Anterior cingulate cortex (tissue), 58 donors: ENCODE measurements at regions not wholly inside any gene's neighbourhood (a gene's known extent, or its start where the extent isn't known, plus 50 kb on each side); places are given as distances from the start of the nearest gene placed in this dataset.
A peak's percentile ranks its signal among the peaks of the same experiment; 100 is the strongest.
"Not testable (repeated sequence)": the region's sequence is repeated elsewhere in the genome, so short reads cannot be mapped to it uniquely, and the experiment has no call there.

Experiments used
- DNase-seq, 58 donors: peaks; one replicate each; lab custom pipeline; 2025; lab: John Stamatoyannopoulos, UW

DNA sequence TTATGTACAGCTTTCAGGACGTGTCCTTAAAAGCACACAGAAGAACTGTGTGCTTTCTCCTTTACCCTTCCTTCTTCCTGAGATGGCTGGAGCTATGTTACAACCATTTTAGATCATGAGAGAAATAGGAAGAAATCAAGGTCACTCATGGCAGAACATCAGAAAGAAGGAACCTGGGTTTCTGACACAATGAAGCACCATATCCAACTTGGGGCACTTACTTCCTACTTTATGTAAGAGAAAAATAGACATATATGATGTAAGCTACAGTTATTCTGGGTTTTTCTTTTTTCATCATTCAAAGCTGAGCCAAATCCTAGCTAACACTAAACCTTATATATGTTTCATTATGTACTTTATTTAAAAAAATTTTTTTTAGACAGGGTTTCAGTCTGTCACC is 79.5 kb downstream of the FAM161A start:
- no peak for DNase-seq

DNA sequence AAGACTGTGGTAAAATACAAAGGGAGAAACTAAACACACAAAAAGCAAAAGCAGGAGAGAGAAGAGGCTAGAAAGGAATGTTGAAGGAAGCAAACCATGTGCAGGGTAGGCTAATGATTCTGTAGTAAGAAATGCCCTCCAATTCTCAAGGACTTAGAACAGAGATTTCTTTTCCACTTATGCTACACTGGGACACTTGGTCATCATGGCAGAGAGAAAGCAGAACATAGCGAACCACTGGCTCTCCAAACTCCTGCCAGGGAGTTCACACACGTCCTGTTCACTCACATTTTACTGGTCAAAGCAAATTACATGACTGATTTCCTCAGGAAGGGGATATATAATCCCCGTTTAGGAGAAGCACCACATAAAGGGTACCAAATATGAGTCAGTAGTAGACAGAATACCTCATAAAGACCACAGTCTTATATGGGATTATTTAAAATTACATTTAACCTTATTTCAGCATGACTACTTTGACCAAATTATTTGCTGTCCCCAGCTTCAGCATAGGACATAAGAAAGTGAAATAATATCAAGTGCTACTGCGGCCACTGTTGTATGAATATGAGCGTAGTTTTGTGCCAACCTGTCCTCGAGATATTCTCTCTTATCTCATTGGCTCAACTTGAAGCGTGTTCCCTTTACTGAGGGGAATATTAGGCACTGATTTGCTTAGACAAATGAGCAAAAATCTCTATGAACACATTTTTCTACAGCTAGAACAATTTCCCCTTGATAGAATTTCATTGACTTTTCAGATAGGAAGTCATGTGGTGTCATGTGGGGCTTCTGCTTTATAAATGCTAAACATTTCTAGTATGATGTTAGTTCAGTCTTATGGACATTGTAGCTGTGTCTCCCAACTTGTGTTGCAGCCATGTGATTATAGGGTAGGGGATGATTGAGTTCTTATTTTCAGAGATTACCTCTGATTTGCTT is 81.7 kb downstream of the FAM161A start:
- no peak for DNase-seq

DNA sequence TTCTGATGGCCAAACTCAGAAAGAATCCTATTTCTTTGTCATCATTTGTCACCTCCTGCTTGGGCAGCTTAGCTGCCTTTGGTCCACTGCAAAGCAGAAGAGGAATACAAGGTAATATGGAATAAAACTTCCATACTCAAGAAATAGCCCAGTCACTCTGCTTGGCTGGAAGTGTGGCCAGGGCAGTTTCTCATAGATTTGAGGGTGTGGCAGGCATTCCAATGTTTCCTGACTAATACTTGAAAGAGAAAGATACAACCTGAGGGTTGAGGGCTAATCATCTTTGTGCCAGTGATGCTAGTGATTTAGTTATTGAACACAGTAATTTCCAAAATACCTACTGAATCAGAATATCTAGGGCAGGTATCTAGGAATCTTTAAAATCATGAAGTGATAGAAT is 83.1 kb downstream of the FAM161A start:
- DNase-seq = no peak

DNA sequence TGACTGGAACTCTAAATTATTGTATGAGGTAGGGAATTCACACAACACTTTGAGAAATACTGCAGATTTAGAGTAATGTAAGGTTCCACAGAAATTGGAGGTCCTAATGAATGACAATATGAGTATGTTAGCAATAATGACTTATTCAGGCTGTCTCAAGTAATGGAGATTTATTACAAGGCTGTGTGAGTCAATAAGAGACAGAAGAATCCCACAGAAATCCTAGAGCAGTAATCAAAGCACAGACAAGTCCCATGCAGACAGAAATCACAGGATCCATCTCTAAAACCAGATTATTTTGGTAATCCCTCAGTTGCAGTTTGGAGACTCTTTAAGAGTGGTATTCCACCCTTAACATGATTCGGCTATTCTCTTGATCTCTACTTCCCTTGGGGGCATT is 83.6 kb downstream of the FAM161A start:
- DNase-seq = no peak

DNA sequence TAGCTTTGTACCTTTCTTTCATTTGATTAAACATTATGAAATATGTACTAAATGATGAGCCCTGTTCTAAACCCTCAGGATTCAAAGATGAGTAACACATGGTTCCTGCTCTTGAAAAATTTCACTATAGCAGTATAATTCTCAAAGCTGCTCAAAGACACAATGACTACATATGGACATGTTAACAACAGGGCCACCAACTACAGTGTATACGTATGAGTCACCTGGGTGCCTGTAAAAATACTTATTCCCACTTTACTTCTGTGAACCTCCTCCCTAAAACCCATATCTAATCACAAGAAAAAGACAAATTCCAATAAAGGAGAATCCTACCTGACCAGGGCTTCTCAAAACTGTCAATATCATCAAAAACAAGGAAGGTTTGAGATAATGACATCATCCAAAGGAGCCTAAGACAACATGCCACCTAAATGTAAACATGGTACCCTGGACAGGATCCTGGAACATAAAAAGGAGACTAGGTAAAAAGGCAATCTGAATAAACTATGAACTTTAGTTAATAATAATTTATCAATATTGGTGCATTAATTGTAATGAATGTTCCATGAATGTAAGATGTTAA is 84.7 kb downstream of the FAM161A start:
- no peak for DNase-seq

DNA sequence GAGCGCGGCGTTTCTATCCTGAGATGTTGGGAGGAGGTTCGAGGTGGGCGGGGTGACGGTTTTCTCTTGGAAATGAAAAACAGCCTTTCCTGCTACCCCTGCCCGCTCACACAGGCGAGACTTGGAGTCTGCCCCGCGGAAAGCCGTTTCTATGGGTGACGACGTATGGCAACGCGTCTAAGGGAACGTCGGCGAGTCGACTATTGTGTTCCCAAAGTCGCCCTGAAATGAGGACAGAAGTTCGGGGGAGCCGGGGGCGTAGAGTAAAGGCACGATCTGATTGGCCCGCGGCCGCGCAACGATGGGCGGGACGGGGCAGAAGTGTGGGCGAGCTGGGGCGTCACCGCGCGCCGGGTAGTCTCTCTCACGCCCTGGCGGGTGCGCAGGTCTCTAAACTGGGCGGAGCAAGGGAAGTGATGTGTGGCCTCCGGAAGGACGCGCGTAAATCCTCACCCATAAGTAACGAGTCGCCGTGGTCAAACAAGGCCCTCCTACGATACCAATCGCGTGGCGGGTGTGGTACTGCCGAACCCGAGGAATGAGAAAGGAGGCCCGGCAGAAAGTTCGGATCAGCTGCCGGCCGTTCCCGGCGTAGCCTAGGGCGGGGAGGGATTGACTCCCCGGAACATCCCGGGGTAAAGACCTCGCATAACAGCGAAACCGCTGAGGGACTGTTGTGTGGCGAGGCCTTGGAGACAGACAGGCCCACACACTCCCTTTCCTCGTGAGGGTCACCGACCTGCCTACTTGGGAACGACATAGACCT is 89.6 kb downstream of the FAM161A start:
- peak; percentile 85 to 99 (median 97) for DNase-seq

DNA sequence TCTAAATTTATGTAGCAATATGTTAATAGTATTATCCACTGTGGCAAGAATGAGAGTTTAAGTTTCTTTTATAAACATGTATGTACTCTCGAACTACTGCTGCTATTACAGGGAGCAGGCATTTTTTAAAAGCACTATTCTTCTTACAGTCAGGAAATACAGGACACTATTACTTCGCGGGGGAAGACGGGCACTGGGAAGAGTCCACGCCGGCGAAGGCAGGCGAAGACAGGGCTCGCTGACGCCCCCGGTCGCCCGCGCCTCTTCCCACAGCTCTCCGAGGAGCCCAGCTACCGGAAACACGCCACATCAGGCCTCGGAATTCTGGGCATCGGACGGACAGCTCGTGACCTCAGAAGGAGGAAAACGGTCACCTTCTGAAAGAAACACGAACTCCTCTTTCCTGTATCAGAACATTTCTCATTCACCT is 90.2 kb downstream of the FAM161A start:
- DNase-seq = peak in 52 of 58 donors; percentile 58 to 94 (median 82)

DNA sequence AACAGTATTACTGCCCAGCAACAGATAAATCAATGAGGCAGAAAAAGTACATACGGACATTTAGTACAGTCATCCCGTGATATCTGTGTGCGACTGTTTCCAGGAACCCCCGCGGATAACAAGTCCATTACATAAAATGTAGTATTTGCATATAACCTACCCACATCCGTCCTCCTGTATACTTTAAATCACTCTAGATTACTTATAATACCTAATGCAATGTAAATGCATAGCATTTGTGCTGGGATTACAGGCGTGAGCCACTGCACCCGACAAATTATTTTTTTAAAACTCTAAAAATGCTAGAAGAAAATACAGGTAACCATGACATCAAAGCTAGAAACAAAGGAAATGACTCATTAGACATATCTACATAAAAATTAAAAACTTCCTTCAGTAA is 91.6 kb downstream of the FAM161A start:
- DNase-seq = no peak

DNA sequence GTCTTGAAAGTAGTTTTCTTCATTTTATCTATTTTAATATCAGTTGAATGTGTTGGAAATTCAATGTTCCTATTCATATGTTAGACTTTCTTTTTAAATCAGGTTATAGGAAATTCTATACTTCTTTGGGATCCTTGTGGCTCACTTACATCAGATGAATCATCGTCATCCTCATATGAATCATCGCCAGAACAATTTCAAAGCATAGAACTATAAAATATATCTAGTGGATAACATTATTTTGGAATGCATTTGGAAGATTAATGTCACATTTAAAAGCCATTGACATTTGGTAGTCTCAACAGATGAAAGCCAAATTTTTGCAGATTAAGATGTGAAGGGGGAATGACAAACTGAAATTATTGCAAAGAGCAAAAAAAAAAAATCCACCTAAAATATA is 94.1 kb downstream of the FAM161A start:
- no peak for DNase-seq

DNA sequence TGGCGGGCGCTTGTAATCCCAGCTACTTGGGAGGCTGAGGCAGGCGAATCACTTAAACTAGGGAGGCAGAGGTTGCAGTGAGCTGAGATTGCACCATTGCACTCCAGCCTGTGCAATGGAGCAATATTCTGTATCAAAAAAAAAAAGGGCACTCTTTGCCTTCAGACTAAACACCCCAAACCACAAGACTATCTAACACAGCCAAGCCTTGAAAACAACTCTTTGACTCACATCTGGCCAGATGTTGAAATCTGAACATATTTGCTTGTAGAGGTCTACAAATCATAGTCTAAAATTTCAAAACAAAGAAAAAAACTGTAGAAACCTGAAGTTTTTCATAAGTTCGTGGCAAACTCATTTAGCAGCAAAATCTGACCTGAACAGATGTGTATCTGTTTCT is 94.9 kb downstream of the FAM161A start:
- no peak for DNase-seq

DNA sequence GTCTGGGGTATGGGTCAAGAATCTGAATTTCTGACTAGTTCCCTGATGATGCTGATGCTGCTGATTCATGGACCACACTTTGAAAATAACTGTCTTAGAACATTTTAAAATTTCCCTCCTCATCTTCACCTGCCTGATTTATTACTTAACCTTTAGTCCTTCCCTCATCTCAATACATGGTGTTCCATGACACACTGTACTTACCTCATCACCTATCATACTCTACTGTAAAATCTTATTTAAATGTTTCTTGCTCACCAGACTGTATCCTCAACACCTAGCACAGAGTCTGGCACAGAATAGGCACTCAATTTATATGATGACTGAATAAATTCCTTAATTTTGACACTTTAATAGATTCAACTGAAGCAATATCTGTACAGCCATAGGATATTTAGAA is 95.7 kb downstream of the FAM161A start:
- no peak for DNase-seq

DNA sequence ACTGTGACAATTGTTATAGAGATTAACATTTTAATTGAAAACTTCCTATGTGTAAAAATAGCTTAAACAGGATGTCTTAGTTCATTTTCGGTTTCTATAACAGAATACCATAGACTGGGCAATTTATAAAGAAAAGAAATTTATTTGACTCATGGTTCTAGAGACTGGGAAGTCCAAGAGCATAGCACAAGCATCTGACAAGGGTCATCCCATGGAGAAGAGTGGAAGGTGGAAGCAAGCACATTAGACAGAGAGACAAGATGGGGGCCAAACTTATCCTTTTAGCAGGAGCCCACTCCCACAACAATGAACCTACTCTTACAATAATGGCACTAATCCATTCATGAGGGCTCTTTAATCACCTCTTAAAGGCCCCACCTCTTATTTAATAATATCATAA is 100.3 kb downstream of the FAM161A start:
- no peak for DNase-seq

DNA sequence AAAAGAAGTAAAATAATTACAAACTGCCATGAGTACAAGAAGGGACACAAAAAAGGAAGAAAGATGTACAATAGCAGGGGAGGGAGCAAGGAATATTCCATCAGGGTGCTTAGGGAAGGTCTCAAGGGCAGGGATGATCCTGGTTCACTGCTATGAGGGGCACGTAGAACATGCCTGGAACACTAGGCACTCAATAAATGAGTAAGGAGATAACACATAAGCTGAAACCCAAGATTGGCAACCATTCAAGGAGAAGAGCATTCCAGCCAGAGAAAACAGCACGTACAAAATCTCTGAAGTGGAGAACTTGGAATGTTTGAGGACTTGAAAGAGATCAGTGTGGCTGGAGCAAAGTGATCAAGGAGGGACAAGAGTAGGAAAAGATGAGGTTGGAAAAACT is 103.2 kb downstream of the FAM161A start:
- no peak for DNase-seq

DNA sequence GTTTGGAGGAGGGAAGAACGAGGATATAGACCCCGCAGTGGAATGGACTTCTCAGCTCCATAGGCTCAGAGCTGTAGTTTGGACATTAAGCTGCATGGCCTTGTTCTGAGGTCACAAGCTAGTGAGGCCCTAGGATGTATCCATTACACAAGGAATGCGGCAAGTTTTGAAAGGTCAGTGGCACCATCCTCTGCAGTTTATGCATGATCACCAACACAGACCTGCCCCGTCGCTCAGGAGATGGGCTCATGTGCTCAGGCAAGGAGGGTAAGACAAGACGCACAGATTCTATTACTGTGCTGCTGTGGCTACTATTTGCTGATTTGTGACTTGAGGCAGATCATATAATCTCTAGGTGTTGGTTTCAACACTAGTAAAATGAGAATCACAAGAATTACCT is 110.9 kb downstream of the FAM161A start:
- DNase-seq = no peak

DNA sequence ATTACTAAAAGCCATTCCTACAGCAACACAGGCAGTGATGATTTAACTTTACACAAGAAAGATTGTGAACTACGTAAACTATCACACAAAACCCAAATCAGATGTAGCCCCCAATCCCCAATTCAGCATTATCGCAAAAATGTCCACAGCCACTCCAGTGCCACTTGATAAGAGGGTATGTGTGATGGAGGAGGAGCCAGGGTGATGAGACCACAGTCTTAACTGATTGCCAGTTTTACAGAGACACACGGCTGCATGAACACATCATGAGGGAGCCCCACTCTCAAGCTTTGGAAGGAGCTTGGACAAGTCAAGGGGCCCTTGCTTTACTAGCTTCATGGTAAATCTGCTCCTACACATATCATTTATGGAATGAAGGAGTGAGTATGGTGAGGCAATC is 116.0 kb downstream of the FAM161A start:
- DNase-seq = no peak

DNA sequence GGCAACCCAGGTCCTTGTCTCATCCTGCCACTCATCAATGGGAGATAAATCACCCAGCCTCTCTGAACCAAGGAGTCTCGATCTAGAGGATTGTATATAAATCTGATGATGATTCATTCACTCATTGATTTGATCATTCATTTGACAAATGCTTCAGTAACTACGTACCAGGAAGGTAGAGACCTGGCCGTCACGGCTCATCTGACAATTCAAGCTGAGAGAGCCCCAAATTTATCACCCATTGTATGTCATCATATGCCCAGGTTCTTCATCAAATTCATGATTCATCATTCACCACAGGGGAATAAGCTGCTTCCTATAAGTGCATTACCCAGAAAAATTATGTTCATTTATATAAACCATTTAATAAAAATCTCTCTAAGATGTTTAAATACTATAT is 116.9 kb downstream of the FAM161A start:
- no peak for DNase-seq

DNA sequence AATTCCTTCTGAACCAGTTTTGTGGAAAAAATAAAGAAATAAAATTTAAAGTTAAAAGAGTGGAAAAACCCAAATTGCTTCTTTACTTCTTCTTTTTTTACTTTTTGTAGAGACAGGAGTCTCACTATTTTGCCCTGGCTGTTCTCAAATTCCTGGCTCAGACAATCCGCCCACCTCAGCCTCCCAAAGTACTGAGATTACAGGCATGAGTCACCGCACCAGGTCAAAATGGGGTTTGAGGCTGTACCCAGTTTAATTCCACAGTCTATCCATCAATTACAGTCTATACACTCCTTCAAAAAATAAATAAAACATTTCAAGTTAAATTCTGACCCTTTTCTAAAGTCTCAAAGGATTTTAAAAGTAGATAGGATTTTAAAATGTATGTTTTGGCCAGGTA is 120.3 kb downstream of the FAM161A start:
- DNase-seq = no peak

DNA sequence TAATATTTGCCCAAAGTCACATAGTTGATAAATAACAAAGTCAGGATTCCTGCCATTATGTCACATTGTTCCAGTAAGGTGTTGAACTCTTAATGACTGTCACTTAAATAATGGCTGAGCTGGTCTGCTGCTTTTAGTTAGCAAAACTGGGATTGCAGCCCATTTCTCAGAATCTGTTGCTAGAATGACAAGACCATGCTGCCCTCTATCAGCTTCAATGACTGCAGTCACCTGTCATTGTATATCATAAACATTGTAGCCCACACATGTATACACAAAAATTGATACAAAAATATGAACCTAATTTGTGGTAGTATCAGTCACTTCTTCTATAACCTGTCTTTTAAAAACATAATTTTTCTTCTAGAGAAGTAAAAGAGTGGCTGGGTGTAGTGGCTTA is 121.1 kb downstream of the FAM161A start:
- DNase-seq = no peak

DNA sequence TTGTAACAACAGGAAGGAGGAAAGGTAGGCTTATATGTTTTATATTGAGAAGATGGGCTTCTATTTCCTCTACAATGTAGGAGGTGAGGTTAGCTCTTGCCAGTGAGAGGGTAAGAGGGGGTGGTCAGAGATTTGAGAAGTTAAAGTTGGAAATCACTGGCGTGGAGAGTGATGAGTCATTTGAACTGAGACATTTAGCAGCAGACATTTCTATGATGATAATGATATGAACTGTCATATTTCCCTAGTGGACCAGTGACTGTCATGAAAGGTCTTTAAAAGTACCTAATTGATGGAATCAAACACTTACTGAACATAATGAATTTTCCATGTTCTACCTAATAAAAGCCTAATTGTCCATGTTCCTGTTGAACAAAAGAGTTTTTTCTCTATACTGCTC is 126.1 kb downstream of the FAM161A start:
- DNase-seq = no peak

DNA sequence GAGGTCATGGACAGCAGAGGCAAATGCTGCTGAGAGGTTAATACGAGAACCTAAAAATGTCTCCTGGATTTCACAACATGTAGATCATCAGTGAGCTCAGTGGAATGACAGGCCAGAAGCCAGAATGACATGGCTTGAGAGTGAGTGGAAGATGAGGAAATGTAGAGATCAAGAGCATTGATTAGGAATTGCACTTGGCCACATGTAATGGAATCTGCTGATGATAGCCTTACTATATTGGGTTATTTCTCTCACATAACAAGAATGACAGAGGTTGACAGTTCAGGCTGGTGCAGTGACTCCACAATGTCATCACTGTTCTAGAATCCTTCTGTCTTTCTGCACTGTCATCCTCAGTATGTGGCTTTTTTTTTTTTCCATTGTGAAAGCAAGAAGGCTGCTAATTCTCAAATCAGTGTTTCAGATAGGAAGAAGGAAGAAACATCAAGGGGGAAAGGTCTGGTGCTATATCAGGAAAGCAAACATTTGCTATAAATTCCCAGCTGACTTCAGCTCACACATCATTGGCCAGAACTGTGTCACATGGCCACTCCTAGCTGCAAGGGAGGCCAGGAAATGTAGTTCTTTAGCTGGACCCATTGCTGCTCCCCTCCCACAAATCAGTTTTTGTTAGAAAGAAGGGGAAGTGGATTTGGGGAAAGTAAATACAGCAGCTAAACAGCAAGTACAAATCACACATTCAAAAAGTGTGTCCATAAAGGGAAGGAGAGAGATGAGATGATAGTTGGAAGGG is 127.2 kb downstream of the FAM161A start:
- no peak for DNase-seq

DNA sequence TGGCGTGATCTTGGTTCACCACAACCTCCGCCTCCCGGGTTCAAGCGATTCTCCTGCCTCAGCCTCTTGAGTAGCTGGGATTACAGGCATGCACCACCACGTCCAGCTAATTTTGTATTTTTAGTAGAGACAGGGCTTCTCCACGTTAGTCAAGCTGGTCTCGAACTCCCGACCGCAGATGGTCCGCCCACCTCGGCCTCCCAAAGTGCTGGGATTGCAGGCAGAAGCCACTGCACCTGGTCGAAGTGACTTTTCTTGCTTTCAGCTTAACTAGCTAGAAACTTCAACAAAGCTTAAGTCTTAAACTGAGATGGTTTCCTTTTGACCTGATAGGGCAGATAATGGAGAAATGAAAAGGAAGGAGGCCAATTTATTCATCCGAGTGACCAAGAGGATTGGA is 130.5 kb downstream of the FAM161A start:
- DNase-seq = not testable (repeated sequence)
